DMS79 (cell line): ENCODE measurements at regions not wholly inside any gene's neighbourhood (a gene's known extent, or its start where the extent isn't known, plus 50 kb on each side); places are given as distances from the start of the nearest gene placed in this dataset.
"Not testable (repeated sequence)": the region's sequence is repeated elsewhere in the genome, so short reads cannot be mapped to it uniquely, and the experiment has no call there.

Experiments used
- DNase-seq: peaks from one replicate; lab custom pipeline; 2025; lab: John Stamatoyannopoulos, UW

- DNase-seq: no peak
Measured at GRCh38 chr3:197406266-197406665, 107.9 kb upstream of the DLG1 start.

- DNase-seq: no peak
Measured at GRCh38 chr3:197404754-197405153, 106.3 kb upstream of the DLG1 start.

- DNase-seq: no peak
Measured at GRCh38 chr3:197404030-197404429, 105.6 kb upstream of the DLG1 start.

GRCh38 chr3:197402401-197402800 lies 104.0 kb upstream of the DLG1 start:
- not testable (repeated sequence) for DNase-seq

DNA sequence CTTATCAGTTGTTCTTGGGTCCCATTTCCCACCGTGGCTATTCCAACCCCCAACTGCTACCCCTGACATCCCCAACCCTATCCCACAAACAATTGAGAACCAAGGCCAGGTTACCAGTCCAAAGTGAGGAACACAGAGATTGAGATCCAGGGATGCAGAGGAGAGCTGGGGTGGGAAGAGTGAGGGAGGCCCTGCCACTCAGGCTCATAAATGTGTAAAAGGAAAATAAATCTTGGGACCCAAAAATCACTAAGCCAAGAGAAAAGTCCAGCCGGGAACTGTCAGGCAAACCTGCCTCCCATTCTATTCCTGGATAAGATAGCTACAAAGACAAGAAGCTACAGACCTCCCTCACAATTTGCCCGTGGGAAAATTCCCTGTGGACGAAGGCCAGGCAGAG lies 101.1 kb upstream of the DLG1 start:
- no peak for DNase-seq

GRCh38 chr3:197398286-197398878 lies 100.0 kb upstream of the DLG1 start:
- no peak for DNase-seq

GRCh38 chr3:197397838-197398237 lies 99.4 kb upstream of the DLG1 start:
- DNase-seq: no peak

GRCh38 chr3:197394464-197395321 lies 96.3 kb upstream of the DLG1 start:
- DNase-seq: no peak

- DNase-seq: not testable (repeated sequence)
Measured at GRCh38 chr3:197394126-197394463, 95.7 kb upstream of the DLG1 start.

- no peak for DNase-seq
Measured at GRCh38 chr3:197393711-197394110, 95.3 kb upstream of the DLG1 start.

GRCh38 chr3:197392961-197393360 lies 94.5 kb upstream of the DLG1 start:
- DNase-seq: no peak

- DNase-seq: peak; percentile 39
Measured at GRCh38 chr3:197381371-197381770, 83.0 kb upstream of the DLG1 start.

- peak; percentile 62 for DNase-seq
Measured at GRCh38 chr3:197380786-197381185, 82.4 kb upstream of the DLG1 start.

- DNase-seq: no peak
Measured at GRCh38 chr3:197378985-197379718, 80.7 kb upstream of the DLG1 start.

GRCh38 chr3:197376735-197377555 lies 78.5 kb upstream of the DLG1 start:
- no peak for DNase-seq

GRCh38 chr3:197376020-197376419 lies 77.6 kb upstream of the DLG1 start:
- DNase-seq: no peak

DNA sequence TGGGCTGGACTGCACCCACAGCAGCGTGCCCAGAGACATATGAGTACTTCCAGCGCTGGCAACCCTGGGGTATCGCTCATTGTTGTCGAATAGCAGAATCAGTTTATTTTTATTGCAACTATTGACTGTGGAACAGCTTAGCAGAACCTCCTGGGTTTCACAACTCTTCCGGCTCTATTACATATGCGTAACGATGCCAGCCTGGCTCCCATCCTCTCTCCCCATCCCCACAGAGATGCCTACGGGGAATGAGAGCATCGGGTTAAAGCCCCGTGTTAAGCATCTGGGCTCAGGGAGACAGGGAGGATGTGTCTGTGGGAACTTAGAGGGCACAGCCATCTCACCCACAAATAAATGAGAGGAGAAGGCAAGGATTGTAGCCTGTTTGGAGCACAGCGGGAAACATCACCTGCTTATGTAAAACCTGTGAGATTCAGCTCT lies 76.6 kb upstream of the DLG1 start:
- DNase-seq: no peak

DNA sequence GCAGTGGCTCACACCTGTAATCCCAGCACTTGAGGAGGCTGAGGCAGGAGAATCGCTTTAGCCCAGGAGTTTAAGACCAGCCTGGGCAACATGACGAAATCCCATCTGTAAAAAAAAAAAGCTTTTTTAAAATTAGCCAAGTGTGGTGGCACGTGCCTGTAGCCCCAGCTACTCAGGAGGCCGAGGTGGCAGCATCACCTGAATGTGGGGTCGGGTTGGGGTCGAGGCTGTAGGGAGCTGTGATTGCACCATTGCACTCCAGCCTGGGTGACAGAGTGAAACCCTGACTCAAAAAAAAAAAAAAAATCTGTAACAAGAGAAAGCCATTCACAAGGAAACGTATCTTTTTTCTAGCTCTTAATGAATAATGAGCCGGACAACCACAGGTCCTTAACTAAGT lies 74.7 kb upstream of the DLG1 start:
- DNase-seq: peak; percentile 74

DNA sequence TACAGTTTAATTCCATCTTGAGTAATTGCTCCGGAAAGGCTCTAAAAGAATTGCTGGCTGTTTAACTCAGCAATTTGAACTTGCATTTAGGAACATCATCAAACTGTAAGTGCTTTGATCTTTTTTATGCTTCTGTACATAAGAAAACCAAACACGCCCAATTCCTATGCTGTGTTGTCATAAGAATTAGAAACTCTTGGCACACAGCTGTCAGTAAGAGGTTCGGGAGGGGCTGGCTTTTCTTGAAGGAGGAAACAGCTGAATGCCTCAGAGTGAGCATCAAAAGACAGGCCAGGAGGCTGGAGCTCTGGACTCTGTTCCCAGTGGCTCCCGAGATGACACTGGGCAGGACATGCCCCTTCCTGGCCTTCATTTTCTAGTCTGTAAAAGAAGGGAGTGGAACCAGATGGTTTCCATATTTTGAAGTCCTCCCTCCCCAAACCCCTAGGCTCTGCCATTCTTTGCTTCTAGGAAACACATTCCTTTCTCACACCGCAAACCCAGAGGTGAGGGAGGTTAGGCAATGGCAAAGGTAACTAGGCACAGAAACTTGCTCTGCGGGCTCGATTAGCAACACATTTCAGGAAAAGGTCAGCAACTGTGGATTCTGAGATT lies 73.7 kb upstream of the DLG1 start:
- no peak for DNase-seq

- DNase-seq: peak; percentile 100
Measured at GRCh38 chr3:197371591-197372046, 73.2 kb upstream of the DLG1 start.

DNA sequence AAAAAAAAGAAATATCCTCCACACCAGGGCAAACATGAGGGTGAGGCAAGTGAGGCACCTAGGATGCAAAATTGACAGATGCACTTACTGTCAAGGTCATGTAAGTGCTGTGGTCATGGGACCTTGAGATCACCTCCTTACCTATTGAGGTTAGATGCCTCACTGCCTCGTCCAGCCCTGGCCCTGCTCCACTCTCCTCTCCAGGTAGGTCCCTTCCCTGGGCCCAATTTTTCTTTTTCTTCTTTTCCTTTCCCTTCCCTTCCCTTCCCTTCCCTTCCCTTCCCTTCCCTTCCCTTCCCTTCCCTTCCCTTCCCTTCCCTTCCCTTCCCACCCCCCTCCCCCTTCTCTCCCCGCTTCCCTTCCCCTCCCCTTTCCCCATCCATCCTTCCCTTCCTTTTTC lies 71.1 kb upstream of the DLG1 start:
- DNase-seq: no peak

- no peak for DNase-seq
Measured at GRCh38 chr3:197368821-197369220, 70.4 kb upstream of the DLG1 start.
